ENCODE measurements at regions not wholly inside any gene's neighbourhood (a gene's known extent, or its start where the extent isn't known, plus 50 kb on each side); places are given as distances from the start of the nearest gene placed in this dataset.

- TF ChIP-seq CTCF (IDR thresholded peaks at IDR 0.05) (no peak), POLR2A (IDR thresholded peaks at IDR 0.05) (no peak)
Observed at GRCh38 chr2:150586858-150587257, 99.4 kb upstream of the RND3 start.

Data from testis (tissue), 2 donors.